A673 (cell line): ENCODE measurements at regions not wholly inside any gene's neighbourhood (a gene's known extent, or its start where the extent isn't known, plus 50 kb on each side); places are given as distances from the start of the nearest gene placed in this dataset.

Experiments
- EZH2 ChIP-seq: fragments of 200-600 bp; sonication (generic); IDR thresholded peaks from 2 replicates; pipeline ENCODE4 v1.6.1; 2017; ENCODE audit warnings: borderline replicate concordance, low read depth, mild to moderate bottlenecking, mixed read lengths, antibody characterized with exemption, low read length; ENCODE audit not compliant: poor library complexity, severe bottlenecking
- TF ChIP-seq, protein P1 (sequence below): fragments of 300-800, 200-600 bp; sonication (generic); conservative IDR thresholded peaks from 2 replicates; pipeline ENCODE4 v1.5.1; 2017; ENCODE audit warnings: low read depth, mild to moderate bottlenecking, antibody characterized with exemption, low read length, moderate library complexity, mixed read lengths

DNA sequence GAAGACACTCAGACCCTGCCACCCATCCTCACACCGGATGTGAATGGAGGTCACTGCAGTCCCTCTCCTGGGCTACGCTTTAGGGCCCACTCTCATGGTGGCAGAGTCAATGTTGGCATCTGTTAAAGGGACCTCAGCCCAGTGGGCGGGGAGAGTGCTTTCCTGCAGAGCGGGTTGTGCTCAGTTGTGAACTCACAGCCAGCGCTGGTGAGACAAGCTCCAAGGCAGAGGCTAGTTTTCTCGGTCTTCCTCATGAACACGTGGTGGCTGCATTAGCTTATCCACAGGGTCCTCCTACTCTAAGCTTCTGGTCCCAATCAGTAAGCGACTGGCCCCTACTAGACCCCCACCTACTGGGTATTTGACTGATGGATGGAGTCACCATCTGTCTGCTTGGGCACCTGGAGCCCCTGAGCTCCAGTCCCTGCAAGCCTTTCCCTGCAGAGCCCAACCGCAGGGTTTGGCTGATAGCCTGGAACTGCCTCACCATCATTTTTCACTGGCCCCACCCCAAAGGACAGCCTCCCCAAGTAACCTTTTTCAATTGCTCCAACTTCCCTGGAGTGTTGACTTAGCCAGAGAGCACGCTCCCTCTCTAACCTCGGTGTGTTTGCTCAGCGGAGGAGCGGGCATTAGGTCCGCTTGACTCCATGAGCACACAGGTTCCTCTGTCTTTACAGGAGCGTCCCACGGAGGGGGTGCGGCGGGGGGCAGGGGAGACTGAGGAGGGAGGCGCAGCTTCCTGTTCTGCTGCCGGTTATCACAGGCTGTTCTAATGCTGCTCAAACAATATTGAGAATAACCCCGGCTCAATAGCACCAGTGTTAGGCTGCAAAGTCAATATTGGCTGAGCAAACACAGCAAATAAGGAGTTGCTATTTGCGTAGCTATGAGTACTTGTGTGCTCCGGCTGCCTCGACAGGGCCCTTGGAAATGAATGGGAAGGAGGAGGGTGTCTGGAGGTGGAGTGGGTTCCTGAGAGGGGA lies 141.7 kb downstream of the RPLP1 start:
- TF ChIP-seq, protein P1, sequence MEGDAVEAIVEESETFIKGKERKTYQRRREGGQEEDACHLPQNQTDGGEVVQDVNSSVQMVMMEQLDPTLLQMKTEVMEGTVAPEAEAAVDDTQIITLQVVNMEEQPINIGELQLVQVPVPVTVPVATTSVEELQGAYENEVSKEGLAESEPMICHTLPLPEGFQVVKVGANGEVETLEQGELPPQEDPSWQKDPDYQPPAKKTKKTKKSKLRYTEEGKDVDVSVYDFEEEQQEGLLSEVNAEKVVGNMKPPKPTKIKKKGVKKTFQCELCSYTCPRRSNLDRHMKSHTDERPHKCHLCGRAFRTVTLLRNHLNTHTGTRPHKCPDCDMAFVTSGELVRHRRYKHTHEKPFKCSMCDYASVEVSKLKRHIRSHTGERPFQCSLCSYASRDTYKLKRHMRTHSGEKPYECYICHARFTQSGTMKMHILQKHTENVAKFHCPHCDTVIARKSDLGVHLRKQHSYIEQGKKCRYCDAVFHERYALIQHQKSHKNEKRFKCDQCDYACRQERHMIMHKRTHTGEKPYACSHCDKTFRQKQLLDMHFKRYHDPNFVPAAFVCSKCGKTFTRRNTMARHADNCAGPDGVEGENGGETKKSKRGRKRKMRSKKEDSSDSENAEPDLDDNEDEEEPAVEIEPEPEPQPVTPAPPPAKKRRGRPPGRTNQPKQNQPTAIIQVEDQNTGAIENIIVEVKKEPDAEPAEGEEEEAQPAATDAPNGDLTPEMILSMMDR: no peak
- TF ChIP-seq EZH2: no peak
